ENCODE measurements at regions not wholly inside any gene's neighbourhood (a gene's known extent, or its start where the extent isn't known, plus 50 kb on each side); places are given as distances from the start of the nearest gene placed in this dataset.

GRCh38 chr7:110480964-110481363 lies 610.0 kb upstream of the LRRN3 start:
- Histone ChIP-seq H3K36me3 (ENCODE audit: control insufficient read depth, insufficient read depth, low read length) (no peaks in the 10 kb centered on the region), H3K27me3 (ENCODE audit: control insufficient read depth, insufficient read depth, low read length) (no peaks in the 10 kb centered on the region), H3K4me3 (ENCODE audit: low read depth, low read length) (no peak overlapping the region)
- no peak for DNase-seq (ENCODE audit: low read depth)
- no peak for TF ChIP-seq CTCF (IDR thresholded peaks at IDR 0.05; ENCODE audit: insufficient read depth, low read length, poor library complexity, severe bottlenecking)

GRCh38 chr7:110483553-110483952 lies 607.4 kb upstream of the LRRN3 start:
- no peak for TF ChIP-seq CTCF (IDR thresholded peaks at IDR 0.05; ENCODE audit: insufficient read depth, low read length, poor library complexity, severe bottlenecking)
- Histone ChIP-seq H3K4me3 (ENCODE audit: low read depth, low read length) (no peak overlapping the region), H3K27me3 (ENCODE audit: control insufficient read depth, insufficient read depth, low read length) (no peaks in the 10 kb centered on the region), H3K36me3 (ENCODE audit: control insufficient read depth, insufficient read depth, low read length) (no peaks in the 10 kb centered on the region)
- DNase-seq (ENCODE audit: low read depth): no peak

GRCh38 chr7:110484356-110484755 lies 606.6 kb upstream of the LRRN3 start:
- DNase-seq (ENCODE audit: low read depth): no peak
- Histone ChIP-seq H3K36me3 (ENCODE audit: control insufficient read depth, insufficient read depth, low read length) (no peaks in the 10 kb centered on the region), H3K4me3 (ENCODE audit: low read depth, low read length) (no peak overlapping the region), H3K27me3 (ENCODE audit: control insufficient read depth, insufficient read depth, low read length) (no peaks in the 10 kb centered on the region)
- no peak for TF ChIP-seq CTCF (IDR thresholded peaks at IDR 0.05; ENCODE audit: insufficient read depth, low read length, poor library complexity, severe bottlenecking)

- no peak for DNase-seq (ENCODE audit: low read depth)
- no peak for TF ChIP-seq CTCF (IDR thresholded peaks at IDR 0.05; ENCODE audit: insufficient read depth, low read length, poor library complexity, severe bottlenecking)
Observed at GRCh38 chr7:110486549-110486948, 604.4 kb upstream of the LRRN3 start.

GRCh38 chr7:110502888-110503465 lies 588.0 kb upstream of the LRRN3 start:
- no peak for TF ChIP-seq CTCF (IDR thresholded peaks at IDR 0.05; ENCODE audit: insufficient read depth, low read length, poor library complexity, severe bottlenecking)
- Histone ChIP-seq H3K36me3 (ENCODE audit: control insufficient read depth, insufficient read depth, low read length) (no peaks in the 10 kb centered on the region), H3K27me3 (ENCODE audit: control insufficient read depth, insufficient read depth, low read length) (no peaks in the 10 kb centered on the region), H3K4me3 (ENCODE audit: low read depth, low read length) (no peak overlapping the region)
- no peak for DNase-seq (ENCODE audit: low read depth)

More at GRCh38 chr7:110486549-110486948, 604.4 kb upstream of the LRRN3 start:
- H3K36me3 ChIP-seq (ENCODE audit: control insufficient read depth, insufficient read depth, low read length): no peaks in the 10 kb centered on the region
- H3K4me3 ChIP-seq (ENCODE audit: low read depth, low read length): no peak overlapping the region
- no peaks in the 10 kb centered on the region for H3K27me3 ChIP-seq (ENCODE audit: control insufficient read depth, insufficient read depth, low read length)

- no peak for TF ChIP-seq CTCF (IDR thresholded peaks at IDR 0.05; ENCODE audit: insufficient read depth, low read length, poor library complexity, severe bottlenecking)
- Histone ChIP-seq H3K4me3 (ENCODE audit: low read depth, low read length) (no peak overlapping the region), H3K36me3 (ENCODE audit: control insufficient read depth, insufficient read depth, low read length) (no peaks in the 10 kb centered on the region), H3K27me3 (ENCODE audit: control insufficient read depth, insufficient read depth, low read length) (no peaks in the 10 kb centered on the region)
- DNase-seq (ENCODE audit: low read depth): no peak
Observed at GRCh38 chr7:110507369-110507768, 583.6 kb upstream of the LRRN3 start.
